ENCODE measurements at regions not wholly inside any gene's neighbourhood (a gene's known extent, or its start where the extent isn't known, plus 50 kb on each side); places are given as distances from the start of the nearest gene placed in this dataset.

GRCh38 chr13:99864627-99864990 is 107.0 kb downstream of the ZIC5 start:
- Mint-ChIP-seq H3K27ac (no peak overlapping the region), H3K27me3 (peaks cover 4% of the 10 kb centered on the region), H3K9me3 (no peaks in the 10 kb centered on the region), H3K4me1 (peaks cover 0 to 10% (median 3%) of the 10 kb centered on the region in 4 donors), H3K4me3 (no peak overlapping the region), H3K36me3 (peaks cover 38% of the 10 kb centered on the region)
- DNase-seq: no peak
- ATAC-seq (ENCODE audit: low read depth in 2 of 2): no peak
- Histone ChIP-seq H3K4me1 (ENCODE audit: control insufficient read depth, insufficient read depth, low read length, poor library complexity, severe bottlenecking) (peaks cover 4% of the 10 kb centered on the region), H3K4me3 (ENCODE audit: low read depth, low read length) (no peak overlapping the region), H3K36me3 (ENCODE audit: control insufficient read depth, insufficient read depth, low read length) (peaks cover 6% of the 10 kb centered on the region), H3K9me3 (ENCODE audit: control insufficient read depth in 2 of 2, low read length in 2 of 2) (no peaks in the 10 kb centered on the region), H3K27ac (ENCODE audit: insufficient read depth, low read length, poor library complexity, severe bottlenecking) (no peak overlapping the region), H3K27me3 (ENCODE audit: control insufficient read depth, insufficient read depth, low read length) (no peaks in the 10 kb centered on the region)

DNA sequence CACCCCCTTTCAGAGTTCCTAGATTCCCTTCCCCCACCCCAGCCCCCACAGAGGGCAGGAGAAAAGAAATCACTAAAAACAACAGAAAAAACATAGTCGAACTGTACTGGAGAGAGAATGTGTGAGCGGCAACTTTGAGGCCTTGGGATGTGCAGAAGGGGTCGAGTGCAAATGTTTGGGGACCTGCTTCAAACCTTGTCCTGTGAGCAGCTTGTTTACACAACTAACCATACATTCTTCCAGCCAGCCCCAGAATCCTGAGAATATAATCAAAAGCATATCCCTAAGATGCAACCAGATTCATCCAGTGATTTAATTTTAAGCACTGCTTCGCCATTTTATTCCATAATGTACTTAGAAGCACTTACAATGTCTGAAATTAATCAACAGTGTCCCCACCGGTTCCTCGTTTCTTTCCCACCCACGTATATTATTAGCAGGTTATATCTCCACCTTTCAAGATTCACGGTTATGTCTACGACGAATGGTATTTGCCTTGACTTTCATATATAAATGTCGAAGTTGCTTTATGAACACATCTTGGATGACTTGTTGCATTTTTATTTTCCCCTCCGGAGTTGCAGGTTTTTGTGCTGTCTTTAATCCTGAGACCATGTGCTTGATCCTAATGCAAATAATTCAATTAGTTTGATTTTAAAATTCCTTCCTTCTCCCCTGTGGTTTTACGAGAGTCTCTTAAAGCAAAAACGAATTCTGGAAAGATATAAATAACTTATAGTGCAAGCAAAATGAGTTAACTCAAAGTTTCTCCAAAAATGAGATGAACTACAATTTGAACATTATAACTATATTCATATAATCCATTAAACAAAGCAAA is 107.6 kb downstream of the ZIC5 start:
- Histone ChIP-seq H3K9me3 (ENCODE audit: control insufficient read depth in 2 of 2, low read length in 2 of 2) (no peaks in the 10 kb centered on the region), H3K27ac (ENCODE audit: insufficient read depth, low read length, poor library complexity, severe bottlenecking) (no peak overlapping the region), H3K4me3 (ENCODE audit: low read depth, low read length) (no peak overlapping the region), H3K27me3 (ENCODE audit: control insufficient read depth, insufficient read depth, low read length) (no peaks in the 10 kb centered on the region), H3K36me3 (ENCODE audit: control insufficient read depth, insufficient read depth, low read length) (peaks cover 6% of the 10 kb centered on the region), H3K4me1 (ENCODE audit: control insufficient read depth, insufficient read depth, low read length, poor library complexity, severe bottlenecking) (peaks cover 9% of the 10 kb centered on the region)
- Mint-ChIP-seq H3K27me3 (peaks cover 4% of the 10 kb centered on the region), H3K36me3 (peaks cover 40% of the 10 kb centered on the region), H3K4me3 (no peak overlapping the region), H3K9me3 (no peaks in the 10 kb centered on the region), H3K27ac (no peak overlapping the region), H3K4me1 (peaks cover 0 to 16% (median 7%) of the 10 kb centered on the region in 4 donors)
- ATAC-seq (ENCODE audit: low read depth in 2 of 2) (no peak), DNase-seq (no peak)

GRCh38 chr13:99862244-99862643 is 109.3 kb downstream of the ZIC5 start:
- ATAC-seq (ENCODE audit: low read depth in 2 of 2): no peak
- Histone ChIP-seq H3K36me3 (ENCODE audit: control insufficient read depth, insufficient read depth, low read length) (peaks cover 3% of the 10 kb centered on the region), H3K4me1 (ENCODE audit: control insufficient read depth, insufficient read depth, low read length, poor library complexity, severe bottlenecking) (peaks cover 9% of the 10 kb centered on the region), H3K4me3 (ENCODE audit: low read depth, low read length) (no peak overlapping the region), H3K9me3 (ENCODE audit: control insufficient read depth in 2 of 2, low read length in 2 of 2) (no peaks in the 10 kb centered on the region), H3K27me3 (ENCODE audit: control insufficient read depth, insufficient read depth, low read length) (no peaks in the 10 kb centered on the region), H3K27ac (ENCODE audit: insufficient read depth, low read length, poor library complexity, severe bottlenecking) (no peak overlapping the region)
- peaks cover 4% of the 10 kb centered on the region for H3K27me3 Mint-ChIP-seq
- peaks cover 0 to 19% (median 11%) of the 10 kb centered on the region in 4 donors for H3K4me1 Mint-ChIP-seq
- no peak overlapping the region for H3K27ac Mint-ChIP-seq
- H3K4me3 Mint-ChIP-seq: no peak overlapping the region
- DNase-seq: no peak
- no peaks in the 10 kb centered on the region for H3K9me3 Mint-ChIP-seq
- peaks cover 47% of the 10 kb centered on the region for H3K36me3 Mint-ChIP-seq

DNA sequence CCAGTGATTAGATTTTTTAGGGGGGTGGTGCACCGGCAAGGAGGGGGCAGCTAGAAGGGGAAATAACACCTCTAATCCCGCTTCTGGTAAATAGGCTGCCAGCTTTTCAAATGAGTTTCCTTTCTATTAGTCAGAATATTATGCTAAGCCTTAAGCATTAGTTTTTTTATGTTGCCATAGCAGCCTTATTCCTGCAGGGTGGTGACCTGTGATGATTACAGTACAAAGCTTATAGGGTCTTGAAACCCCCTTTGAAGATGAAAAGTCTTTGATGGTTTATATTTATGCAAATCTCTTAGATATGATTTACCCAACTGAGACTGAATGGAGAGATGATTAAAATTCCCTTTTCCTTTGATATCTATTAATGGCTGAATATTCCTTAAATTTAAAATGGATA is 109.8 kb downstream of the ZIC5 start:
- H3K36me3 Mint-ChIP-seq: peaks cover 42% of the 10 kb centered on the region
- Histone ChIP-seq H3K27ac (ENCODE audit: insufficient read depth, low read length, poor library complexity, severe bottlenecking) (no peak overlapping the region), H3K4me3 (ENCODE audit: low read depth, low read length) (no peak overlapping the region), H3K9me3 (ENCODE audit: control insufficient read depth in 2 of 2, low read length in 2 of 2) (no peaks in the 10 kb centered on the region), H3K27me3 (ENCODE audit: control insufficient read depth, insufficient read depth, low read length) (no peaks in the 10 kb centered on the region), H3K4me1 (ENCODE audit: control insufficient read depth, insufficient read depth, low read length, poor library complexity, severe bottlenecking) (peaks cover 9% of the 10 kb centered on the region), H3K36me3 (ENCODE audit: control insufficient read depth, insufficient read depth, low read length) (peaks cover 3% of the 10 kb centered on the region)
- peaks cover 4% of the 10 kb centered on the region for H3K27me3 Mint-ChIP-seq
- H3K4me1 Mint-ChIP-seq: peaks cover 0 to 19% (median 11%) of the 10 kb centered on the region in 4 donors
- DNase-seq (no peak), ATAC-seq (ENCODE audit: low read depth in 2 of 2) (no peak)
- no peak overlapping the region for H3K4me3 Mint-ChIP-seq
- H3K9me3 Mint-ChIP-seq: no peaks in the 10 kb centered on the region
- no peak overlapping the region for H3K27ac Mint-ChIP-seq

DNA sequence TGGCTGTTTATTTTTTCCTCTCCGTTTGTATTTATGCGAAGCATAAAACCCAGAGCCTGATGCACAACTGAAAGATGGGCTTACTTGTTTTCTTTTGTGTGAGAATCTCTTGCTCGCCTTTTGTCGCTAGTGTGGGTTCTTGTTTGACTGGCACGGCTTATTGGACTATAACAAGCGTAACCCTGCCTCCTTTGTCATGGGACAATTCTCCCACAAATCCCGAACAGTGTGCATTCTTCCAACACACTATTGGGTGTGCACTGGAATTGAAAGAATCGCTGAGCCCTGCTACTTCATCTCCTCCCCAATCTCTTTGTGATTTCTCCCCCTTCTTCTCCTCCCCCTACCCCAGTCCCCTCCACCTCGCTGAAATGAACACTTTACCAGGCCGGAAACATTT is 110.8 kb downstream of the ZIC5 start:
- no peaks in the 10 kb centered on the region for H3K9me3 Mint-ChIP-seq
- no peak for DNase-seq
- Histone ChIP-seq H3K27me3 (ENCODE audit: control insufficient read depth, insufficient read depth, low read length) (no peaks in the 10 kb centered on the region), H3K27ac (ENCODE audit: insufficient read depth, low read length, poor library complexity, severe bottlenecking) (no peak overlapping the region), H3K36me3 (ENCODE audit: control insufficient read depth, insufficient read depth, low read length) (peaks cover 3% of the 10 kb centered on the region), H3K9me3 (ENCODE audit: control insufficient read depth in 2 of 2, low read length in 2 of 2) (no peaks in the 10 kb centered on the region), H3K4me3 (ENCODE audit: low read depth, low read length) (no peak overlapping the region), H3K4me1 (ENCODE audit: control insufficient read depth, insufficient read depth, low read length, poor library complexity, severe bottlenecking) (peaks cover 9% of the 10 kb centered on the region)
- peaks cover 0 to 19% (median 11%) of the 10 kb centered on the region in 4 donors for H3K4me1 Mint-ChIP-seq
- peaks cover 4% of the 10 kb centered on the region for H3K27me3 Mint-ChIP-seq
- no peak overlapping the region for H3K4me3 Mint-ChIP-seq
- peaks cover 32% of the 10 kb centered on the region for H3K36me3 Mint-ChIP-seq
- H3K27ac Mint-ChIP-seq: no peak overlapping the region
- no peak for ATAC-seq (ENCODE audit: low read depth in 2 of 2)

DNA sequence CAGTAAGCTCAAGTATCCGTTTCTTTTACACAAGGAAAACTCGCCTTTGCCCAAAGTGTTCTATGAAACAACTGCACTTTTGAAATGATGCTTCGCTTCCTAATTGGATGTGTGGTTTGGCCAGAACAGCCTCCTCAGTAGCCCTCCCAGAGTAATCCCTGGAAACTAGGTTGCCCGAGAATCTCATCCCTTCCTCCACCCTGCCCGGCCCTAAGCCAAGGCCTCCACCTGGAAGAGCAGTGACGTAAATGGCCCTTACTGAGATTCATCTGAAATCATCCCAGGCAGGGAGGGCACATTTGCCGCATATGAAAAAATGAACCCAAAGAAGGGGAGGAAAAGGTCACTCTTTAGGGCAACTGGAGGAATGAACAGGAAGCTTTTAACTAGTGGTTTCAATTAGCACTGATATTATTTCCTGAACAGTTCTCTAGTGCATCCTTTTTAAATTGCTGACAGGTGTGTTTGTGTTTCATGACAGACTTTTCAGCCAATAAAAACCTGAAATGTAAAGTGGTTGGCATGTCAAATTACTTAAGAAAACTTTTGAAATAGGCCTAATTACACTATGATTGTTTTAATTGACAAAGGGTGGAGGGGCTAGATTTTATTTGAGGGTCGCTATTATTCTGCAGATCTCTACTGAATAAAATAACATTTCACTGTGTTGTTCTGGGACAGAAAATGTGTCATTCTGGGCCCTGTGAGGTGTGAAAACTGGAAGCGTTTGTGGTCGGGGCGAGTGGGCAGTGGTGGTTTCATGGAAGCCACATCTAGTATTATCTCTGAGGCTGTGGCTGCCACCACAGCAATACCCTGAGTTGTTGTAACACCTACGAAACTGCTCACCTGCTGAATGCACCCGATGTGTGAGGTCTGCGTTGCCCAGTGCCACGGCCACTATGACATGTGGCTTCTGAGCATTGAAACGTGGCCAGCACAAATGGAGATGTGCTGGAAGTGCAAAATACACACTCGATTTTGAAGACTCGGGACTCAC is 112.1 kb downstream of the ZIC5 start:
- DNase-seq (peak in 1 of 3 donors; percentile 29), ATAC-seq (ENCODE audit: low read depth in 2 of 2) (no peak)
- Mint-ChIP-seq H3K36me3 (peaks cover 29% of the 10 kb centered on the region), H3K4me1 (peaks cover 0 to 19% (median 12%) of the 10 kb centered on the region in 4 donors), H3K9me3 (no peaks in the 10 kb centered on the region), H3K27me3 (peaks cover 4% of the 10 kb centered on the region), H3K4me3 (no peak overlapping the region), H3K27ac (peak overlapping the region in 1 of 3 donors; percentile 11)
- Histone ChIP-seq H3K36me3 (ENCODE audit: control insufficient read depth, insufficient read depth, low read length) (no peaks in the 10 kb centered on the region), H3K4me3 (ENCODE audit: low read depth, low read length) (no peak overlapping the region), H3K27me3 (ENCODE audit: control insufficient read depth, insufficient read depth, low read length) (no peaks in the 10 kb centered on the region), H3K27ac (ENCODE audit: insufficient read depth, low read length, poor library complexity, severe bottlenecking) (no peak overlapping the region), H3K9me3 (ENCODE audit: control insufficient read depth in 2 of 2, low read length in 2 of 2) (no peaks in the 10 kb centered on the region), H3K4me1 (ENCODE audit: control insufficient read depth, insufficient read depth, low read length, poor library complexity, severe bottlenecking) (peaks cover 9% of the 10 kb centered on the region)

DNA sequence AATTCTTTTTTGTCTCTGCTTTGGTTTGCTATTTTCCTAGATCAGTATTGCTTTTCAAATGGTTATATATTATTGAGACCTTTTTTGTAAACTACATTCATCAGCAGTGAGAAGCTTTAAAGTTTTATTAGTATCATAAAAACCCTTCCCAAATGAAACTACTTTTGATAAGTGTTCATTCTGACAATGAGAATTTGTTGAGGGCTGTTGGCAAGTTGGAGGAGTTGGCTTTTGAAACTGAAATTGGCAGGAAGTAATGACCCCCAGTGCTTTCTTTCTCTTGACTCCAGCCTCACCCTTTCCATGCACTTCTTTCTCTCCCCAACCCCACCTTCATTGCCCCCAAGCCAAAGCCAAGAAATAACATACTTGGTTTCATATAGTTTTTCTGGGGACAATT is 113.8 kb downstream of the ZIC5 start:
- H3K9me3 ChIP-seq (ENCODE audit: control insufficient read depth in 2 of 2, low read length in 2 of 2): no peaks in the 10 kb centered on the region

More for the DNA sequence above, 113.8 kb downstream of the ZIC5 start:
- peak overlapping the region in 2 of 3 donors; percentile 53 to 63 for H3K27ac Mint-ChIP-seq
- H3K4me3 Mint-ChIP-seq: no peak overlapping the region
- peaks cover 4% of the 10 kb centered on the region for H3K27me3 Mint-ChIP-seq
- H3K4me1 Mint-ChIP-seq: peaks cover 0 to 19% (median 12%) of the 10 kb centered on the region in 4 donors
- DNase-seq (no peak), ATAC-seq (ENCODE audit: low read depth in 2 of 2) (no peak)
- no peaks in the 10 kb centered on the region for H3K36me3 ChIP-seq (ENCODE audit: control insufficient read depth, insufficient read depth, low read length)
- H3K9me3 Mint-ChIP-seq: no peaks in the 10 kb centered on the region
- peaks cover 19% of the 10 kb centered on the region for H3K36me3 Mint-ChIP-seq
- no peaks in the 10 kb centered on the region for H3K27me3 ChIP-seq (ENCODE audit: control insufficient read depth, insufficient read depth, low read length)
- H3K4me3 ChIP-seq (ENCODE audit: low read depth, low read length): no peak overlapping the region
- H3K27ac ChIP-seq (ENCODE audit: insufficient read depth, low read length, poor library complexity, severe bottlenecking): no peak overlapping the region
- H3K4me1 ChIP-seq (ENCODE audit: control insufficient read depth, insufficient read depth, low read length, poor library complexity, severe bottlenecking): peaks cover 9% of the 10 kb centered on the region

All from CD4-positive, CD25-positive, alpha-beta regulatory T cell (primary cell).